Kidney (tissue), 13 donors: ENCODE measurements at regions not wholly inside any gene's neighbourhood (a gene's known extent, or its start where the extent isn't known, plus 50 kb on each side); places are given as distances from the start of the nearest gene placed in this dataset.

ENCODE experiments used
- DNase-seq, 5 donors: peaks; one replicate each; pipeline ENCODE4 v3.0.0-alpha.2; 2013 to 2020
- FAIRE-seq: peaks from 2 replicates; lab custom pipeline; 2012; peaks lifted over from hg19 to GRCh38; lab: Jason Lieb, UNC
- H3K27ac ChIP-seq, 2 donors: one replicate each; pipeline ENCODE4 v1.7.0; 2013; ENCODE audit warnings: low read depth in 2 of 2, low read length in 2 of 2, inconsistent platforms in 1 of 2
- H3K27me3 ChIP-seq: one replicate; pipeline ENCODE4 v1.7.1; 2013; ENCODE audit warnings: low read length, inconsistent platforms; ENCODE audit not compliant: control insufficient read depth, insufficient read depth
- H3K36me3 ChIP-seq, 3 donors: one replicate each; pipeline versions ENCODE4 v1.7.0 to v1.7.1; 2013; ENCODE audit warnings: low read length in 3 of 3, control low read depth in 1 of 3, inconsistent platforms in 1 of 3; ENCODE audit not compliant: insufficient read depth in 3 of 3, control insufficient read depth in 2 of 3
- H3K4me1 ChIP-seq, 3 donors: one replicate each; pipeline versions ENCODE4 v1.7.0 to v1.7.1; 2013; ENCODE audit warnings: low read length in 3 of 3, inconsistent platforms in 1 of 3, low read depth in 1 of 3; ENCODE audit not compliant: control insufficient read depth in 2 of 3, insufficient read depth in 2 of 3
- H3K4me3 ChIP-seq, 3 donors: one replicate each; pipeline versions ENCODE4 v1.7.0 to v1.8.1; 2013; ENCODE audit warnings: low read length in 3 of 3, control low read depth in 1 of 3, inconsistent platforms in 1 of 3
- H3K9ac ChIP-seq, 3 donors: one replicate each; pipeline versions ENCODE4 v1.7.0 to v1.7.1; 2013; ENCODE audit warnings: low read length in 3 of 3, control low read depth in 1 of 3, inconsistent platforms in 1 of 3
- H3K9me3 ChIP-seq, 3 donors: one replicate each; pipeline versions ENCODE4 v1.7.0 to v1.7.1; 2013; ENCODE audit warnings: low read length in 3 of 3, control low read depth in 1 of 3, inconsistent platforms in 1 of 3; ENCODE audit not compliant: control insufficient read depth in 2 of 3, insufficient read depth in 1 of 3
- intact Hi-C: fragments of 100-400 bp; cut with DNase I; formaldehyde crosslinking; loops from one replicate; pipeline ENCODE4 v1.11.1; 2022
- TF ChIP-seq, protein P1 (sequence below): IDR thresholded peaks from 3 replicates; pipeline ENCODE4 v1.5.1; 2012; ENCODE audit warnings: mild to moderate bottlenecking, moderate library complexity, borderline replicate concordance; ENCODE audit not compliant: insufficient read depth; ENCODE audit errors: extremely low read depth
- donor health status: control.
- donor health status: control.
- donor health status: control.
- donor health status: control.
- donor health status: control.
- donor health status: DM: yes; HTN: yes; CAD: no.
- donor health status: Normal renal cell carcinoma (clear cell type).

DNA sequence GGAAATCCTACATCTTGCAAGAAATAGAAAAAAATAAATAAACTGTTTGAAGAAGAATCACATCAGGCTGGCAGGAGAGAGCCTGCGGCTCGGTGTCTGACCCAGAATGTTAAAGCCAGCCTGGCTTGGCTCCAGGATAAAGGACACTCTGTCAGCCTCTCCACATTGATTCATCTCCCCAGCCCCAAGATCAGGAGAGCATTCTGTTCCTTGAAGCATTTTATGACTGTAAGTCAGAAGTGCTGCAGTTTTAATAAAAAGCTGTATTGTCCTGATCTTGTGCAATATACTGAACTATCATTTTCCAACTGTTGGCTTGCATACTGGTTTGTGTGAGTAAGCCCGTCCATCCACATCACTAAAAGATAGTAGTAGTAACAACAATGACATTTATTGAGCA lies 426.6 kb downstream of the HAPSTR1 start:
- DNase-seq: peak in 2 of 5 donors; percentile 30 to 52

DNA sequence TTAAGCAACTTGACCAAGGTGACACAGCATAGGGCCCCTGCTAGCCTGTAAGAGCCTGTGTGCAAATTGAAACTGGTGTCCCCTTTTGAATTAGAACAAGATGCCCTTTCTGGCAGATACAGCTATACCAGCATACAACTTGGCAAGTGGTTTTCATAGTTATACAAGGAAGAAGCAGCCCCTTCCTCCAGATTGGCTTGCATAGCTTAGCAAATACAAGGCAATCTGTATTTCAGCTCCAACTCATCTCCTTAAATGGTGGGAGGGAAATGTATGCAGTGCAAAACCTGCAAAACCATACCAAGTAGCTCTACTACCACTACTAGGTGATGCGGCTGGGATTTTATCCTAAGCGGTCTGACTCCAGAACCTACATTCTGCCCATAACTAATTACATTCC lies 427.1 kb downstream of the HAPSTR1 start:
- Histone ChIP-seq H3K9me3 (no peaks in the 10 kb centered on the region), H3K4me3 (no peak overlapping the region), H3K36me3 (no peaks in the 10 kb centered on the region), H3K9ac (no peak overlapping the region), H3K27me3 (no peaks in the 10 kb centered on the region), H3K4me1 (no peaks in the 10 kb centered on the region), H3K27ac (no peak overlapping the region)
- TF ChIP-seq, protein P1, sequence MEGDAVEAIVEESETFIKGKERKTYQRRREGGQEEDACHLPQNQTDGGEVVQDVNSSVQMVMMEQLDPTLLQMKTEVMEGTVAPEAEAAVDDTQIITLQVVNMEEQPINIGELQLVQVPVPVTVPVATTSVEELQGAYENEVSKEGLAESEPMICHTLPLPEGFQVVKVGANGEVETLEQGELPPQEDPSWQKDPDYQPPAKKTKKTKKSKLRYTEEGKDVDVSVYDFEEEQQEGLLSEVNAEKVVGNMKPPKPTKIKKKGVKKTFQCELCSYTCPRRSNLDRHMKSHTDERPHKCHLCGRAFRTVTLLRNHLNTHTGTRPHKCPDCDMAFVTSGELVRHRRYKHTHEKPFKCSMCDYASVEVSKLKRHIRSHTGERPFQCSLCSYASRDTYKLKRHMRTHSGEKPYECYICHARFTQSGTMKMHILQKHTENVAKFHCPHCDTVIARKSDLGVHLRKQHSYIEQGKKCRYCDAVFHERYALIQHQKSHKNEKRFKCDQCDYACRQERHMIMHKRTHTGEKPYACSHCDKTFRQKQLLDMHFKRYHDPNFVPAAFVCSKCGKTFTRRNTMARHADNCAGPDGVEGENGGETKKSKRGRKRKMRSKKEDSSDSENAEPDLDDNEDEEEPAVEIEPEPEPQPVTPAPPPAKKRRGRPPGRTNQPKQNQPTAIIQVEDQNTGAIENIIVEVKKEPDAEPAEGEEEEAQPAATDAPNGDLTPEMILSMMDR: no peak
- FAIRE-seq (no peak), DNase-seq (no peak)
- intact Hi-C loops: no loop called here

More for the DNA sequence above, 426.6 kb downstream of the HAPSTR1 start:
- Histone ChIP-seq H3K27ac (no peak overlapping the region), H3K4me3 (no peak overlapping the region), H3K9ac (no peak overlapping the region), H3K9me3 (peaks cover 0 to 2% (median 0%) of the 10 kb centered on the region in 3 donors), H3K36me3 (no peaks in the 10 kb centered on the region), H3K27me3 (no peaks in the 10 kb centered on the region), H3K4me1 (no peaks in the 10 kb centered on the region)
- TF ChIP-seq, protein P1: no peak
- intact Hi-C loops: no loop called here
- FAIRE-seq: no peak

DNA sequence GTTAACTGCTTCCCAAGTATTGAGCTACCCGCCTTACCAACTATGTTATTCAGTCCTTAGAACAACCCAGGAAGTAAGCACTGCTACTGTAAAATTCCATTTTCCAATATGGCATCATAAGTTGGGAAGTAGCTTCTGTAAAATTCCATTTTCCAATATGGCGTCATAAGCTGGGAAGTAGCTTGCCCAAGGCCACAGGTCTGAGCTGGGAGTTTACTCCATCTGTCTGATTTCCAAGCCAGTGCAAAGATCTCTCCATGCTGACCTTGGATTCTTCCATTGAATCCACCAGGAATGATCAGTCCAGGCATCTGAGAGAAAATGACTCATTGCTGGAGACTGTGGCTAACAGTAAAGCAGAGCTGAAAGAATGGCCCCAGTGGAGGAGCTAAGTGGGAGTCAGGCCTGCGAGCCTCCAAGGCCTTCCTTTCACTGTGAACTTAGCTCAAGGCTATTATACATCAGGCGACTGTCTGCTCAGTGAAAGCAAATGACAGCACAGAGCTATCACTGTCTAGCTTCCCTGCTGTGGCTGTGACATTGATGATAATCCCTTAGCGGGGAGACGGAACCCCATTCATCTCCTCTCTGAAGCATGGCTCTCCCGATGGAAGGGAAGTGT lies 430.4 kb downstream of the HAPSTR1 start:
- no peak overlapping the region for H3K4me3 ChIP-seq
- no peak overlapping the region for H3K27ac ChIP-seq
- no peaks in the 10 kb centered on the region for H3K36me3 ChIP-seq
- TF ChIP-seq, protein P1: no peak
- no peak overlapping the region for H3K9ac ChIP-seq
- no peaks in the 10 kb centered on the region for H3K4me1 ChIP-seq
- H3K9me3 ChIP-seq: no peaks in the 10 kb centered on the region
- FAIRE-seq (no peak), DNase-seq (no peak)
- H3K27me3 ChIP-seq: no peaks in the 10 kb centered on the region
- intact Hi-C loops: no loop called here

DNA sequence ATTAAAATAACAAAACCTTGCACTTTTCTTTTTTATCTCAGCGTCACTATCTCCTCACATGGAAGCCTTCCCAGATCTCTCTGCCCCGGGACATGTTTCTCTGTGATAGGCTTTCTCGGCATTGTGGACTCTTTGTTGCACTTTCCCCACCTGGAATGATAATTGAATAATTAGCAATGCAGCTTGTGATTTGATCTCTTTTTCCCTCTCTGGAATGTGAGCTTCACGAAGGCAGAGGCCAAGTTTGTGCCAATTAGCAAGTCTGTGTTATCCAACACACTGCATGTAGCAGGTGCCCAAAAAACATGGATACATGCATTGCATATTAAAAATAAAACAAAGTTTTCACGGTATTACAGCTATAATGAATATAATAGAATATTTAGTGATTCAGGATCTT lies 431.2 kb downstream of the HAPSTR1 start:
- no peaks in the 10 kb centered on the region for H3K27me3 ChIP-seq
- TF ChIP-seq, protein P1: no peak
- H3K9me3 ChIP-seq: no peaks in the 10 kb centered on the region
- H3K27ac ChIP-seq: no peak overlapping the region
- no peak overlapping the region for H3K4me3 ChIP-seq
- intact Hi-C loops: no loop called here
- no peaks in the 10 kb centered on the region for H3K36me3 ChIP-seq
- DNase-seq (peak in 3 of 5 donors; percentile 10 to 55 (median 45)), FAIRE-seq (no peak)
- H3K9ac ChIP-seq: no peak overlapping the region
- no peaks in the 10 kb centered on the region for H3K4me1 ChIP-seq
